ENCODE measurements at regions not wholly inside any gene's neighbourhood (a gene's known extent, or its start where the extent isn't known, plus 50 kb on each side); places are given as distances from the start of the nearest gene placed in this dataset.
"Not testable (repeated sequence)": the region's sequence is repeated elsewhere in the genome, so short reads cannot be mapped to it uniquely, and the experiment has no call there.

DNA sequence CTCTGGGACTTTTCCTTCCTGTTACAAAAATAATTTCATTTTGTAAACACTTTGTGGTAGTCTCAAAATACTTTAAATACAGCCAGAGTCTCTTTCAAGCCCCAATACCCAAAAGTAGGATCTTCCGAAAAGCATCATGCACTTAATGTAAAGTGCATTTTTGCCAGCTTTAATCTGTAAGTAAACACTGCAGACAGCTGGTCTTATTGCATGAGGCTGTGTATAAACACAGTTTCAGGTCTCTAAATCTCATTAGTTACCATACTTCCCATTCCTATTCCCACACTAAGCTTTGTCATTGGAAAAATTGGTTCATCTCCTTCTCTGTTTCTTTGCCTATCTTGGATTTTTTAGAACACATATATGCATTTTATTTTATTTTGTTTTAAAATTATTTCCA lies 87.6 kb upstream of the GNAI1 start:
- Mint-ChIP-seq H3K27me3 (peaks cover 2% of the 10 kb centered on the region), H3K9me3 (ENCODE audit: low read depth) (peaks cover 4% of the 10 kb centered on the region), H3K4me1 (no peaks in the 10 kb centered on the region), H3K27ac (no peak overlapping the region), H3K36me3 (ENCODE audit: low read depth) (no peaks in the 10 kb centered on the region), H3K4me3 (no peak overlapping the region)
- DNase-seq (no peak), ATAC-seq (no peak)
- ChIA-PET POLR2A (no interaction called here), CTCF (interaction anchor here (0.9 kb wide), 1 partner anchor 10 kb away, joined by 3 read pairs; no protein-coding TSS in a partner anchor)
- intact Hi-C loops (cut with DNase I, micrococcal nuclease), result no loop called here

DNA sequence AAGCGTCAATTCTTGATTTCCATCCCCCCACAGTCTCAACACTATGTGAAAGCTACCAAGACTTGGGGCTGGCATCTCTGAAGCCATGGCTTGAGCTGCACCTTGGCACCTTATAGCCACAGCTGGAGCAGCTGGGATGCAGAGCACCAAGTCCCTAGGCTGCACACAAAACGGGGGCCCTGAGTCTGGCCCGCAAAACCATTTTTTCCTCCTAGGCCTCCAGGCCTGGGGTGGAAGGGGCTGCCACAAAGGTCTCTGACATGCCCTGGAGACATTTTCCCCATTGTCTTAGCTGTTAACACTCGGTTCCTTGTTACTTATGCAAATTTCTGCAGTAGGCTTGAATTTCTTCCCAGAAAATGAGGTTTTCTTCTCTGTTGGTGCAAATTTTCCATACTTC lies 89.8 kb upstream of the GNAI1 start:
- ChIA-PET POLR2A (no interaction called here), CTCF (no interaction called here)
- H3K27me3 Mint-ChIP-seq, result peaks cover 2% of the 10 kb centered on the region
- no peak overlapping the region for H3K4me3 Mint-ChIP-seq
- peaks cover 4% of the 10 kb centered on the region for H3K9me3 Mint-ChIP-seq (ENCODE audit: low read depth)
- no peaks in the 10 kb centered on the region for H3K4me1 Mint-ChIP-seq
- DNase-seq (no peak), ATAC-seq (no peak)
- H3K27ac Mint-ChIP-seq, result no peak overlapping the region
- no peaks in the 10 kb centered on the region for H3K36me3 Mint-ChIP-seq (ENCODE audit: low read depth)
- intact Hi-C loops (cut with DNase I, micrococcal nuclease), result no loop called here

- intact Hi-C loops (cut with DNase I, micrococcal nuclease), result no loop called here
- no peak overlapping the region for H3K4me3 Mint-ChIP-seq
- POLR2A ChIA-PET, result no interaction called here
- H3K27ac Mint-ChIP-seq, result no peak overlapping the region
- CTCF ChIA-PET, result no interaction called here
- H3K36me3 Mint-ChIP-seq (ENCODE audit: low read depth), result no peaks in the 10 kb centered on the region
- peaks cover 4% of the 10 kb centered on the region for H3K9me3 Mint-ChIP-seq (ENCODE audit: low read depth)
- H3K4me1 Mint-ChIP-seq, result no peaks in the 10 kb centered on the region
- no peak for ATAC-seq
- H3K27me3 Mint-ChIP-seq, result peaks cover 2% of the 10 kb centered on the region
- no peak for DNase-seq
Observed at GRCh38 chr7:80040752-80041151, 93.9 kb upstream of the GNAI1 start.

DNA sequence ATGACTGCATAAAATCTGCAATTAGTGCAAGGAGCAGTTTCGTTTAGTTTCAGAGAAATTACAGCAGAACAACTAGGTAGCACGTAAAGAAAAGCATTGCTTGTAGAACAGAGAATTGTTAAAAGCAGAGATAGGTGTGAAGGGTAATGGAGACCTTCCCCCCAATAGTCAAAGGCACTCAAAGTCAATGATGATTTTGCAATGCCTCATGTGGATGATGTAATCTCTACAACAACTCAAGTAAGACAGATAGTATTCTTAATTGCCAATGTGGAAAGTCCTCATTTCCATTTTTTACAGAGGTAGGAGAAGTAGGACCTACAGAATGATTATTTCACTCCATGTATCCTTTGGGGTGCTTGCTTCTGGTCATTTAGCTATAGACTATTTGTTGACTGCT lies 94.3 kb upstream of the GNAI1 start:
- intact Hi-C loops (cut with DNase I, micrococcal nuclease), result no loop called here
- Mint-ChIP-seq H3K4me1 (no peaks in the 10 kb centered on the region), H3K27ac (no peak overlapping the region), H3K4me3 (no peak overlapping the region), H3K36me3 (ENCODE audit: low read depth) (no peaks in the 10 kb centered on the region), H3K27me3 (peaks cover 2% of the 10 kb centered on the region), H3K9me3 (ENCODE audit: low read depth) (peaks cover 4% of the 10 kb centered on the region)
- POLR2A ChIA-PET, result no interaction called here
- CTCF ChIA-PET, result no interaction called here
- DNase-seq (no peak), ATAC-seq (no peak)

DNA sequence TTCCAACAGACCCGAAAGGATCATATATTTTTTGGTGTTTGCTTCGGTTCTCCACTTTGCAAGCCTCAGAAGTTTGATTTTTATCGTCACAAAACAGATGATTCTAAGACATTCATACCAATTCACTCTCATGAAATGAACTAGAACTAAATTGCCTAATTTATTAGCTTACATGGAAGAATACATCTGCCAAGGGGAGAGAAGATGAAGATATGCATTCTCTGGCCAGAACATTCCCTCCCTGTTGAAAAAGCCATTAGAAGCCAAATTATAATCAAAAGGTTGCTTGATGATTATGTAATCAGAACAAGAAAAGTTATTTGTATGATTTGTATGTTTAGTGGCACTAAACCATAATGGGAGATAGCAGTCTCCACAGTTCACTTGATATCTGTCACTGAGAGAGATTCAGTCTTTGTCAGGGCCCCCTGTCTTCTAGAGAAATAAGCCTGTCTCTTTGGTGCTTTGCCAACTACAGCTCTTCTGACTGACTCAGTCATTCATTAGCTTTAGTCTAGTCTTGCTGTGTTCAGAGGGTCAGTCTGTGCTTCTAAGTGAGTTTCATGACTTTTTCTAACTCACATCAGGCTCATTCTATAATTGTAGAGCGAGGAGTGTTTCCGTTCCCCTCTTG lies 95.3 kb upstream of the GNAI1 start:
- CTCF ChIA-PET, result no interaction called here
- Mint-ChIP-seq H3K27me3 (no peaks in the 10 kb centered on the region), H3K36me3 (ENCODE audit: low read depth) (no peaks in the 10 kb centered on the region), H3K4me3 (no peak overlapping the region), H3K9me3 (ENCODE audit: low read depth) (no peaks in the 10 kb centered on the region), H3K27ac (no peak overlapping the region), H3K4me1 (no peaks in the 10 kb centered on the region)
- no peak for DNase-seq
- intact Hi-C loops (cut with DNase I, micrococcal nuclease), result no loop called here
- ATAC-seq, result no peak
- POLR2A ChIA-PET, result no interaction called here

GRCh38 chr7:80037689-80038088 lies 96.9 kb upstream of the GNAI1 start:
- DNase-seq (no peak), ATAC-seq (no peak)
- Mint-ChIP-seq H3K27ac (no peak overlapping the region), H3K27me3 (no peaks in the 10 kb centered on the region), H3K9me3 (ENCODE audit: low read depth) (no peaks in the 10 kb centered on the region), H3K4me1 (no peaks in the 10 kb centered on the region), H3K36me3 (ENCODE audit: low read depth) (no peaks in the 10 kb centered on the region), H3K4me3 (no peak overlapping the region)
- ChIA-PET POLR2A (no interaction called here), CTCF (no interaction called here)
- intact Hi-C loops (cut with DNase I, micrococcal nuclease), result no loop called here

GRCh38 chr7:80036107-80036506 lies 98.5 kb upstream of the GNAI1 start:
- ChIA-PET POLR2A (no interaction called here), CTCF (no interaction called here)
- Mint-ChIP-seq H3K27me3 (no peaks in the 10 kb centered on the region), H3K36me3 (ENCODE audit: low read depth) (no peaks in the 10 kb centered on the region), H3K4me3 (no peak overlapping the region), H3K4me1 (no peaks in the 10 kb centered on the region), H3K9me3 (ENCODE audit: low read depth) (no peaks in the 10 kb centered on the region), H3K27ac (no peak overlapping the region)
- ATAC-seq (no peak), DNase-seq (no peak)
- intact Hi-C loops (cut with DNase I, micrococcal nuclease), result no loop called here

DNA sequence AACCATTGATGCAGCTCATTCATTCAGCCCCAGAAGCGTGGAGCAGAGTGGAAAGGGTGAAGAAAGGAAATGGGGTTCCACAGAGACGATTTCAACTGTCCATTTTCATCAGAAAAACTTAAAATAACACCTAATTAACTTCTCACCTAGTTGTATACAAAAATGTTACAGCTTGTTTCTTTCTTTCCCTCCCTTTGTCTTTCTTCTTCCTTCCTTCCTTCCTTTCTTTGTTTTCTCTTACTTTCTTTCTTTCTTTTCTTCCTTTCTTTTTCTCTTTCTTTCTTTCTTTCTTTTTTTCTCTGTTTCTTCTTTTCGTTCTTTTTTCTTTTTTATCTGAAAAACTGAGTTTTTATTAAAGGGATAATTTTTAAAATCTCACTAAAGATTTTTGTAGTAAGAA lies 105.9 kb upstream of the GNAI1 start:
- no peak overlapping the region for H3K27ac Mint-ChIP-seq
- POLR2A ChIA-PET, result no interaction called here
- no peaks in the 10 kb centered on the region for H3K4me1 Mint-ChIP-seq
- H3K9me3 Mint-ChIP-seq (ENCODE audit: low read depth), result peaks cover 3% of the 10 kb centered on the region
- no peaks in the 10 kb centered on the region for H3K36me3 Mint-ChIP-seq (ENCODE audit: low read depth)
- H3K27me3 Mint-ChIP-seq, result peaks cover 1% of the 10 kb centered on the region
- intact Hi-C loops (cut with DNase I, micrococcal nuclease), result no loop called here
- DNase-seq, result no peak
- H3K4me3 Mint-ChIP-seq, result no peak overlapping the region
- CTCF ChIA-PET, result interaction anchor here (0.6 kb wide), 1 partner anchor 727 kb away, joined by 4 read pairs; no protein-coding TSS in a partner anchor
- no peak for ATAC-seq

DNA sequence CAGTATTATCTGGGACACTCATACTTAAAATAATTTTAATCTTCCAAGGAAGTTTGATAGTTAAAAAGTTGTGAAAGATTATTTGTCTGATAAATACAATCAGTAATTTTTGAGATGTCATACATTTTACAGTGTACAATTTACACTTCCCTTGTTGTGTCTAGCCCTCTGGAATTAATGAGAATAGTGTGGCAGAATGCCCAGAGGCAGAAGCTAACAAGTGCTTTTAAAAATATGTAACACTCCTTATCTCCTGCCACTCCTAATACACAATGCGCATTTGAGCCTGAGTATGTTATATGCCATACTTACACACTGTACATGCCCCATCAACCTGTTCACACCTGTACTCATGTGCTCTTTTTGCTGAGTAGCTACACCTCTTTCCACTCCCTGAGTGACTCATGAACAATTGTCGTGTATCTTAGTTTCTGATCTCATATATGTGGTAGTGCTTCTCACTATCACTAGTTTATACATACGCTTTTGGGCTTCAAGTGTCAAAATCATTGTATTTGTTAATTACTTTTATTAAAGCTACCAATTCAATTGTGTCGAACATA lies 106.9 kb upstream of the GNAI1 start:
- Mint-ChIP-seq H3K9me3 (ENCODE audit: low read depth) (peaks cover 3% of the 10 kb centered on the region), H3K36me3 (ENCODE audit: low read depth) (no peaks in the 10 kb centered on the region), H3K4me1 (no peaks in the 10 kb centered on the region), H3K27me3 (peaks cover 1% of the 10 kb centered on the region), H3K4me3 (no peak overlapping the region), H3K27ac (no peak overlapping the region)
- no peak for DNase-seq
- ATAC-seq, result no peak
- ChIA-PET CTCF (no interaction called here), POLR2A (no interaction called here)
- intact Hi-C loops (cut with DNase I, micrococcal nuclease), result no loop called here

GRCh38 chr7:80026766-80027165 lies 107.9 kb upstream of the GNAI1 start:
- H3K9me3 Mint-ChIP-seq (ENCODE audit: low read depth), result peaks cover 3% of the 10 kb centered on the region
- H3K36me3 Mint-ChIP-seq (ENCODE audit: low read depth), result no peaks in the 10 kb centered on the region
- no peak for DNase-seq
- ATAC-seq, result no peak
- POLR2A ChIA-PET, result no interaction called here
- H3K4me1 Mint-ChIP-seq, result no peaks in the 10 kb centered on the region
- intact Hi-C loops (cut with DNase I, micrococcal nuclease), result no loop called here
- CTCF ChIA-PET, result no interaction called here
- H3K27me3 Mint-ChIP-seq, result peaks cover 1% of the 10 kb centered on the region
- H3K4me3 Mint-ChIP-seq, result no peak overlapping the region
- H3K27ac Mint-ChIP-seq, result no peak overlapping the region

GRCh38 chr7:80020277-80020676 lies 114.4 kb upstream of the GNAI1 start:
- CTCF ChIA-PET, result interaction anchor here (0.6 to 1.3 kb wide), 3 partner anchors 332 to 722 kb away, joined by 3 to 4 read pairs (median 3); no protein-coding TSS in a partner anchor
- intact Hi-C loops (cut with DNase I, micrococcal nuclease); DNase-seq: not testable (repeated sequence)

GRCh38 chr7:80019809-80020207 lies 114.8 kb upstream of the GNAI1 start:
- H3K9me3 Mint-ChIP-seq (ENCODE audit: low read depth); ATAC-seq; H3K27ac Mint-ChIP-seq; POLR2A ChIA-PET; H3K4me1 Mint-ChIP-seq; H3K27me3 Mint-ChIP-seq; H3K4me3 Mint-ChIP-seq; H3K36me3 Mint-ChIP-seq (ENCODE audit: low read depth); DNase-seq: not testable (repeated sequence)
- CTCF ChIA-PET, result interaction anchor here (0.6 to 1.3 kb wide), 2 partner anchors 426 to 721 kb away, joined by 3 read pairs; no protein-coding TSS in a partner anchor
- intact Hi-C loops (cut with DNase I, micrococcal nuclease), result loop anchor here (2.0 to 10.0 kb wide), 2 partner anchors 745 to 747 kb away; no protein-coding TSS in a partner anchor

More at GRCh38 chr7:80020277-80020676, 114.4 kb upstream of the GNAI1 start:
- H3K4me1 Mint-ChIP-seq; H3K27ac Mint-ChIP-seq; H3K9me3 Mint-ChIP-seq (ENCODE audit: low read depth); H3K27me3 Mint-ChIP-seq; H3K4me3 Mint-ChIP-seq; ATAC-seq; H3K36me3 Mint-ChIP-seq (ENCODE audit: low read depth); POLR2A ChIA-PET: not testable (repeated sequence)

Measured in activated CD4-positive, alpha-beta T cell treated with anti-CD3 and anti-CD28 coated beads for 36 hours (primary cell).